Activated naive CD8-positive, alpha-beta T cell treated with anti-CD3 and anti-CD28 coated beads, Interleukin-2, amount 10 ng/mL, durations not matched to agents 7 days and 5 days (primary cell): ENCODE measurements at regions not wholly inside any gene's neighbourhood (a gene's known extent, or its start where the extent isn't known, plus 50 kb on each side); places are given as distances from the start of the nearest gene placed in this dataset.
"Not testable (repeated sequence)": the region's sequence is repeated elsewhere in the genome, so short reads cannot be mapped to it uniquely, and the experiment has no call there.

Source experiments
- ATAC-seq: fragments of 150-1000 bp; cut with Tn5 transposase; one replicate; pipeline ENCODE4 v1.10.0; 2021; ENCODE audit warnings: low read depth, moderate library complexity
- POLR2A ChIA-PET: fragments of 350-600 bp; sonication (Branson Sonifier 250); formaldehyde crosslinking; loops from one replicate; lab custom pipeline; 2021; ENCODE audit warnings: antibody characterized with exemption; lab: Charles Lee
- DNase-seq: peaks from one replicate; pipeline ENCODE4 v3.0.0; 2021
- H3K27ac Mint-ChIP-seq: one replicate; pipeline ENCODE4 v1.8.0; 2022; ENCODE audit warnings: mild to moderate bottlenecking, mixed read lengths
- H3K27me3 Mint-ChIP-seq: one replicate; pipeline ENCODE4 v1.8.0; 2022; ENCODE audit warnings: mild to moderate bottlenecking, moderate library complexity, mixed read lengths
- H3K36me3 Mint-ChIP-seq: one replicate; pipeline ENCODE4 v1.8.0; 2021; ENCODE audit warnings: mild to moderate bottlenecking, mixed read lengths
- H3K4me1 Mint-ChIP-seq: one replicate; pipeline ENCODE4 v1.8.0; 2021; ENCODE audit warnings: mixed read lengths
- H3K4me3 Mint-ChIP-seq: one replicate; pipeline ENCODE4 v1.8.0; 2022; ENCODE audit warnings: mild to moderate bottlenecking, moderate library complexity, mixed read lengths
- H3K9me3 Mint-ChIP-seq: one replicate; pipeline ENCODE4 v1.8.0; 2021; ENCODE audit warnings: mixed read lengths

- Mint-ChIP-seq H3K36me3 (no peaks in the 10 kb centered on the region), H3K4me1 (no peaks in the 10 kb centered on the region), H3K4me3 (no peak overlapping the region), H3K9me3 (peaks cover 2% of the 10 kb centered on the region), H3K27me3 (no peaks in the 10 kb centered on the region), H3K27ac (no peak overlapping the region)
- DNase-seq, result no peak
- ATAC-seq, result no peak
- POLR2A ChIA-PET, result no interaction called here
Observed at GRCh38 chr6:85945459-85946185, 302.9 kb upstream of the SYNCRIP start.

DNA sequence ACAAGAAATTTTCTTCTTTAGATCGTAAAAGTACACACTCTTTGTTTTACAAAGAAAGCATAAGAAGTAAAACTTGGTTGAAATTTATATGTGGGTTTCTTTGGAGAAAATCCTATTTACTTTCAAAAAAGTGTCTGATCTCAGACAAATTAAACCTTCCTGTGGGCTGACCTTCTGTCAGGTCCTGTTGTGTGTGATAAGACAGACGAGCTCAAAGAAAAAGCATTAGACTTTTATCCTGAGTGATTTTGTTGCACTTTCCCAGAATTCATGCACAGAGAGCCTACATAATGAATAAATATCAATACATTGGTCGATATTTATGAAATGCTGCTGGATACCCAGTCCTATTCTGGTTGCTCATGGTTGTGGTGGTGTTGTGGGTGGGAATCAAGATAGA, 302.1 kb upstream of the SYNCRIP start:
- POLR2A ChIA-PET, result no interaction called here
- H3K4me3 Mint-ChIP-seq, result no peak overlapping the region

GRCh38 chr6:85942844-85943243, 300.2 kb upstream of the SYNCRIP start:
- no peaks in the 10 kb centered on the region for H3K27me3 Mint-ChIP-seq
- DNase-seq (no peak), ATAC-seq (no peak)
- no peaks in the 10 kb centered on the region for H3K4me1 Mint-ChIP-seq
- H3K4me3 Mint-ChIP-seq, result no peak overlapping the region
- H3K36me3 Mint-ChIP-seq, result no peaks in the 10 kb centered on the region
- POLR2A ChIA-PET, result no interaction called here
- no peak overlapping the region for H3K27ac Mint-ChIP-seq
- peaks cover 1% of the 10 kb centered on the region for H3K9me3 Mint-ChIP-seq

More for the DNA sequence above, 302.1 kb upstream of the SYNCRIP start:
- no peak for DNase-seq
- H3K9me3 Mint-ChIP-seq, result no peaks in the 10 kb centered on the region
- no peaks in the 10 kb centered on the region for H3K27me3 Mint-ChIP-seq
- H3K4me1 Mint-ChIP-seq, result no peaks in the 10 kb centered on the region
- ATAC-seq, result no peak
- H3K36me3 Mint-ChIP-seq, result no peaks in the 10 kb centered on the region
- H3K27ac Mint-ChIP-seq, result no peak overlapping the region

DNA sequence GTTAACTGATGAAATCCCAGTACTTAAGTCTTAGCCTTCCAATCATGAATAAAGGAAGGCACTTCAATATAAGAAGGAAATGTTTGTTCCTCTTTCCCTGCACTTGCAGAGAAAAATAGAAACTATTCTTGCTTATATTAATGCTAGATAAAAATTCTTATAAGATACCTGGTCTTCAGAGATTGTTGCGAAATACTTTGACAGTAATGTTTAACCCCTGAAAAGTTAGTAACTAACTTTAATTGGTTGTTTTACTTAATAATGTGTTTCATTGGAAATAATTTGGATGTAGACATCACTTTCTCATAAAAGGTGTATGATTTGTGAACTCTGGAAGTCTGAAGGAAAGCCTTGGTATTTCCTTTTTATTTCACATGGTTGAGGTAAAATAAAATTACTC, 294.2 kb upstream of the SYNCRIP start:
- no peak for DNase-seq
- H3K27ac Mint-ChIP-seq, result no peak overlapping the region
- H3K36me3 Mint-ChIP-seq, result no peaks in the 10 kb centered on the region
- POLR2A ChIA-PET, result no interaction called here
- no peaks in the 10 kb centered on the region for H3K4me1 Mint-ChIP-seq
- H3K9me3 Mint-ChIP-seq, result peaks cover 3% of the 10 kb centered on the region
- no peaks in the 10 kb centered on the region for H3K27me3 Mint-ChIP-seq
- ATAC-seq, result no peak
- no peak overlapping the region for H3K4me3 Mint-ChIP-seq

DNA sequence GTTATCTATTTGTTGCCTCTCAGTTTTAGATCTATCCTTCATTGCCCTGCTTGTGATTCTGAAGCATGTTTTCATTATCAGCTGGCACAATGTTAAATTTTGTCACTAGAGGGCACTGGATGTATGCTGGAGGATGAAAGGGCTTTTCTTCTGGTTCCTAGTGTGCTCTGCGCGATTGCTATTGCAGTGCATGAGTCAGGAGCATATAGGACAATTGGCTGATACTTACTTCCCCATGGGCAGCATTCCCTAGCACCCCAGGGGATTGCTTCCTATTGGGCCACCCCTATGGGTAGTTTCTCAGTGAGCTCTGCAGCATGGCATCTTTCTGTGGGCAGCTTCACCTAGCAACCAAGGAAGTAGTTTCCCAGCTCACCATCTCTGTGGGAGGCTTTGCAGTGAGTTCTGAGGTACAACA, 280.3 kb upstream of the SYNCRIP start:
- POLR2A ChIA-PET, result no interaction called here
- H3K36me3 Mint-ChIP-seq, result no peaks in the 10 kb centered on the region
- no peak overlapping the region for H3K4me3 Mint-ChIP-seq
- ATAC-seq (peak; percentile 33), DNase-seq (no peak)
- H3K27ac Mint-ChIP-seq, result no peak overlapping the region
- H3K9me3 Mint-ChIP-seq, result no peaks in the 10 kb centered on the region
- H3K4me1 Mint-ChIP-seq, result no peaks in the 10 kb centered on the region
- H3K27me3 Mint-ChIP-seq, result no peaks in the 10 kb centered on the region

DNA sequence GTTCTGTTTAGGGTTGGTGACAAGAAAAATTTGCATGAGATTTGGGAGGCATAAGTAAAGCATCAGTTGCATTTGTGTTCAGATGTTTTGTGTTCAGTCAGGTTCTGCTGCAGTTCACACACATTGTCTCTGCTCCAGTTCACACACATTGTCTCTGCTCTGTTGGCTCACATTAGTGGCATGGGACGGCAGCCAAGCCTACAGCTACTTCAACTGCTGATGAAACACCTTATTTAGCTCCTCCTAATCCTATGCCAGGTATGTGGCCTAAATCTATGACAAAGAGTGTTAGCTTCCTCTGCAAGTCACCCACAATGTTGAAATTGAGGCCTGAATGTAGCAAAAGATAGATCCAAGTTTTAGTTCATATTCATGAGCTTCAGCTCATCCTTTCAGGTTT, 278.1 kb upstream of the SYNCRIP start:
- no peak for ATAC-seq
- Mint-ChIP-seq H3K9me3 (no peaks in the 10 kb centered on the region), H3K4me3 (no peak overlapping the region), H3K27me3 (no peaks in the 10 kb centered on the region), H3K36me3 (no peaks in the 10 kb centered on the region), H3K4me1 (no peaks in the 10 kb centered on the region), H3K27ac (no peak overlapping the region)
- POLR2A ChIA-PET, result interaction anchor here (0.6 kb wide), 1 partner anchor 1098 kb away, joined by 3 read pairs; no protein-coding TSS in a partner anchor
- DNase-seq, result no peak

DNA sequence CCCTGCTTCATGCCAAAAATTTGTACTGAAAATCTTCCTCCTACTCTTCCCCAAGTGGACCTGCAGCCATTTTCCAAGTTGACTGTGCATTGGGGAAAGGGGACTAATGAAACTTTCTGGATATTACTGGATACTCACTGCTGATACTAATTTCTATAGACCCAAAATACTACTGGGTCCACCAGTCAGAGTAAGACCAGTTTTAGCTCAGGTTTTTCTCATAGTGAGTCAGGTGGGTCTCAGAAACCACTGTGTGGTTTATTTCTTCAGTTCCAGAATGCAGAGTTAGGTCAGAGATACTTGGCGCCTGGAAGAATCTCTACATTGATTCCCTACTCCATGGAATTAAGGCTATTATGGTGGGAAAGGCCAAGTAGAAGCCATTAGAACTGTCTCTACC, 274.8 kb upstream of the SYNCRIP start:
- no peaks in the 10 kb centered on the region for H3K27me3 Mint-ChIP-seq
- H3K27ac Mint-ChIP-seq, result no peak overlapping the region
- H3K4me1 Mint-ChIP-seq, result no peaks in the 10 kb centered on the region
- H3K4me3 Mint-ChIP-seq, result no peak overlapping the region
- H3K9me3 Mint-ChIP-seq, result no peaks in the 10 kb centered on the region
- no peak for ATAC-seq
- POLR2A ChIA-PET, result no interaction called here
- H3K36me3 Mint-ChIP-seq, result no peaks in the 10 kb centered on the region
- DNase-seq, result no peak

DNA sequence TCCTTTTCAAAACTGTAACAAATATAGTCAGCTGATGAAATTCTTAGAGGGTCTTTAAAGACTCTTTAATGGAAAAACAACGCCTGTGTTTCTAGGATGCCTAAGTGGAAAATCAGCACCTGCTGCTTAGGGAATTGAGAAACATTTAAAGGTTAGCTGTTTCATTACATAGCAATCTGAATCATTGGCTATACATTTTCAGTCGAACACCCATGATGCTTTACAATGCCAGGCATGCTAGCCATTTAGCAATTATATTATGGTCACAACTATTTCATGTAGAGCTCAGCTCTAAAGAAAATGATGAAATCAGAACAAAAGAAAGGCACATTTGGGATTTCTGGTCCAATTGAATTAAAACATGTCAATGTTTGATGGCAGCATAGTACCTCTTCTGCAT, 270.3 kb upstream of the SYNCRIP start:
- Mint-ChIP-seq H3K27ac (no peak overlapping the region), H3K4me3 (no peak overlapping the region), H3K4me1 (no peaks in the 10 kb centered on the region), H3K9me3 (no peaks in the 10 kb centered on the region), H3K36me3 (no peaks in the 10 kb centered on the region), H3K27me3 (no peaks in the 10 kb centered on the region)
- no peak for ATAC-seq
- POLR2A ChIA-PET, result no interaction called here
- no peak for DNase-seq

DNA sequence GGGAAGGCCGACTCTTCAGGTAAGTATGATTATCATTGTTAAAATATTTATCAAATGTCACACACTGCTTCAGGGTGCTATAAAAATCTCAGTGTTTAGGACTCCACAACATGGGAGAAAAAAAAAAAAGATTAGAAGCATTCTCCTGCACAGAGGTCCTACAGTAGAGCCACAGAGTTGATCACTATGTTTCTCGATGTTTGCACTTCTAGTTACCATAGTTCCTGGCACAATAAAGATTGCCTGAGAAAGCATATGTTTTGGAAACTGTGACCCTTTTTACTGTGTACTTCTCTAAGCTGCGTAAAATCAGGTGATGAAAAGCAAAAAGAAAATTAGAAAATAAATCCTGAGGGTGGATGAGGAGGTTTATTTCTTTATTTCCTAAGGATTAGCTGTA, 269.9 kb upstream of the SYNCRIP start:
- H3K4me3 Mint-ChIP-seq, result no peak overlapping the region
- no peak for DNase-seq
- POLR2A ChIA-PET, result no interaction called here
- no peaks in the 10 kb centered on the region for H3K9me3 Mint-ChIP-seq
- H3K36me3 Mint-ChIP-seq, result no peaks in the 10 kb centered on the region
- H3K27ac Mint-ChIP-seq, result no peak overlapping the region
- no peaks in the 10 kb centered on the region for H3K27me3 Mint-ChIP-seq
- no peak for ATAC-seq
- H3K4me1 Mint-ChIP-seq, result no peaks in the 10 kb centered on the region

- H3K27me3 Mint-ChIP-seq, result no peaks in the 10 kb centered on the region
- POLR2A ChIA-PET, result no interaction called here
- no peaks in the 10 kb centered on the region for H3K36me3 Mint-ChIP-seq
- no peaks in the 10 kb centered on the region for H3K4me1 Mint-ChIP-seq
- no peak overlapping the region for H3K27ac Mint-ChIP-seq
- H3K4me3 Mint-ChIP-seq, result no peak overlapping the region
- DNase-seq (no peak), ATAC-seq (no peak)
- H3K9me3 Mint-ChIP-seq, result no peaks in the 10 kb centered on the region
Observed at GRCh38 chr6:85911067-85911466, 268.4 kb upstream of the SYNCRIP start.

DNA sequence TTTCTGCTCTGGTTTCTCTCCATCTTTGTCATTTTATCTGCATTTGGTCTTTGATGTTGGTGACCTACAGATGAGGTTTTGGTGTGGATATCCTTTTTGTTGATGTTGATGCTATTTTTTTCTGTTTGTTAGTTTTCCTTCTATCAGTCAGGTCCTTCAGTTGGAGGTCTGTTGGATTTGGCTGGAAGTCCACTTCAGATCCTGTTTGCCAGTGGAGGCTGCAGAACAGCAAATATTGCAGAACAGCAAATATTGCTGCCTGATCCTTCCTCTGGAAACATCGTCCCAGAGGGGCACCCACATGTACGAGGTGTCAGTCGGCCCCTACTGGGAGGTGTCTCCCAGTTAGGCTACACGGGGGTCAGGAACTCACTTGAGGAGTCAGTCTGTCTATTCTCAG, 265.4 kb upstream of the SYNCRIP start:
- DNase-seq, H3K27me3 Mint-ChIP-seq, H3K9me3 Mint-ChIP-seq, H3K36me3 Mint-ChIP-seq, ATAC-seq, H3K4me3 Mint-ChIP-seq, POLR2A ChIA-PET, H3K4me1 Mint-ChIP-seq, H3K27ac Mint-ChIP-seq: not testable (repeated sequence)

GRCh38 chr6:85892346-85892745, 249.7 kb upstream of the SYNCRIP start:
- peaks cover 2% of the 10 kb centered on the region for H3K27me3 Mint-ChIP-seq
- no peak overlapping the region for H3K27ac Mint-ChIP-seq
- H3K9me3 Mint-ChIP-seq, result peaks cover 4% of the 10 kb centered on the region
- no peaks in the 10 kb centered on the region for H3K36me3 Mint-ChIP-seq
- no peak overlapping the region for H3K4me3 Mint-ChIP-seq
- H3K4me1 Mint-ChIP-seq, result no peaks in the 10 kb centered on the region
- ATAC-seq, result no peak
- POLR2A ChIA-PET, result no interaction called here
- DNase-seq, result no peak

- Mint-ChIP-seq H3K4me1 (no peaks in the 10 kb centered on the region), H3K27ac (no peak overlapping the region), H3K4me3 (no peak overlapping the region), H3K36me3 (no peaks in the 10 kb centered on the region), H3K9me3 (peaks cover 3% of the 10 kb centered on the region), H3K27me3 (peaks cover 2% of the 10 kb centered on the region)
- POLR2A ChIA-PET, result no interaction called here
- ATAC-seq (no peak), DNase-seq (no peak)
Observed at GRCh38 chr6:85887461-85887860, 244.8 kb upstream of the SYNCRIP start.

DNA sequence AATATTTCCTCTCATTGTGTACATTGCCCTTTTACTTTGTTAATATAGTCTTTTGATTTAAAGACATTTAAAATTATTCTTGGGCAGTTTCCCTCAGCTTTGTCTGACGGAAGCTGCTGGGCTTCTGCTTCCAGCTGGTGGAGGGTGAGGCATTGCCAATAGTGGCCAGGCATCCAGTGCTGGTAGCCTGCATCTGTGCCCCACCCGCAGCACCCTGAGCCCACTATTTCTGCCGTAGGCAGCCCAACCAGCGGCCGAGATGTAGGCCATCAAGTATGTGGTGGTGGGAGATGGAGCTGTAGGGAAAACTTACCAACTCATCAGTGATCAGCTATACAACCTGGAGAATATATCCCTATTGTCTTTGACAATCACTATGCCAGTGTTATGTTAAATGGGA, 226.0 kb upstream of the SYNCRIP start:
- no peak overlapping the region for H3K4me3 Mint-ChIP-seq
- no peaks in the 10 kb centered on the region for H3K27me3 Mint-ChIP-seq
- POLR2A ChIA-PET, result no interaction called here
- H3K36me3 Mint-ChIP-seq, result no peaks in the 10 kb centered on the region
- H3K9me3 Mint-ChIP-seq, result no peaks in the 10 kb centered on the region
- H3K27ac Mint-ChIP-seq, result no peak overlapping the region
- DNase-seq (no peak), ATAC-seq (no peak)
- H3K4me1 Mint-ChIP-seq, result no peaks in the 10 kb centered on the region
